Renal pelvis (tissue), 1 donor: ENCODE measurements at regions not wholly inside any gene's neighbourhood (a gene's known extent, or its start where the extent isn't known, plus 50 kb on each side); places are given as distances from the start of the nearest gene placed in this dataset.
"Not testable (repeated sequence)": the region's sequence is repeated elsewhere in the genome, so short reads cannot be mapped to it uniquely, and the experiment has no call there.

Experiments used
- DNase-seq: peaks from one replicate; pipeline ENCODE4 v3.0.0-alpha.2; 2013

GRCh38 chr14:61167642-61168041 is 113.5 kb downstream of the TMEM30B start:
- no peak for DNase-seq

- no peak for DNase-seq
These were observed 120.3 kb downstream of the TMEM30B start for GRCh38 chr14:61160798-61161197.

- DNase-seq, result no peak
These were observed 126.5 kb downstream of the TMEM30B start for GRCh38 chr14:61154641-61155040.

GRCh38 chr14:61153914-61154545 is 127.1 kb downstream of the TMEM30B start:
- DNase-seq, result no peak

GRCh38 chr14:61153431-61153830 is 127.7 kb downstream of the TMEM30B start:
- DNase-seq, result peak; percentile 52

- DNase-seq, result no peak
These were observed 128.2 kb downstream of the TMEM30B start for GRCh38 chr14:61152851-61153364.

GRCh38 chr14:61151251-61151650 is 129.9 kb downstream of the TMEM30B start:
- DNase-seq, result no peak

GRCh38 chr14:61150851-61151250 is 130.3 kb downstream of the TMEM30B start:
- no peak for DNase-seq

- no peak for DNase-seq
These were observed 131.2 kb downstream of the TMEM30B start for GRCh38 chr14:61149896-61150295.

GRCh38 chr14:61148742-61149350 is 132.3 kb downstream of the TMEM30B start:
- DNase-seq, result no peak

- DNase-seq, result no peak
These were observed 133.1 kb downstream of the TMEM30B start for GRCh38 chr14:61147831-61148549.

GRCh38 chr14:61147381-61147821 is 133.7 kb downstream of the TMEM30B start:
- no peak for DNase-seq

- no peak for DNase-seq
These were observed 134.2 kb downstream of the TMEM30B start for GRCh38 chr14:61146899-61147298.

GRCh38 chr14:61145903-61146481 is 135.1 kb downstream of the TMEM30B start:
- no peak for DNase-seq

GRCh38 chr14:61145034-61145902 is 135.9 kb downstream of the TMEM30B start:
- no peak for DNase-seq

- not testable (repeated sequence) for DNase-seq
These were observed 136.8 kb downstream of the TMEM30B start for GRCh38 chr14:61144117-61145033.

- no peak for DNase-seq
These were observed 140.3 kb downstream of the TMEM30B start for GRCh38 chr14:61140872-61141271.

GRCh38 chr14:61140271-61140670 is 140.9 kb downstream of the TMEM30B start:
- DNase-seq, result no peak

- no peak for DNase-seq
These were observed 142.0 kb downstream of the TMEM30B start for GRCh38 chr14:61139006-61139599.

GRCh38 chr14:61132894-61133293 is 148.2 kb downstream of the TMEM30B start:
- no peak for DNase-seq
